ENCODE measurements at regions not wholly inside any gene's neighbourhood (a gene's known extent, or its start where the extent isn't known, plus 50 kb on each side); places are given as distances from the start of the nearest gene placed in this dataset.
"Not testable (repeated sequence)": the region's sequence is repeated elsewhere in the genome, so short reads cannot be mapped to it uniquely, and the experiment has no call there.

- TF ChIP-seq EP300, CTCF, POLR2A (IDR thresholded peaks at IDR 0.05): not testable (repeated sequence)
These were observed 452.9 kb upstream of the SPTLC3 start for GRCh38 chr20:12555849-12556248.

Measured in tibial nerve (tissue), 4 donors.